ENCODE measurements at regions not wholly inside any gene's neighbourhood (a gene's known extent, or its start where the extent isn't known, plus 50 kb on each side); places are given as distances from the start of the nearest gene placed in this dataset.
"Not testable (repeated sequence)": the region's sequence is repeated elsewhere in the genome, so short reads cannot be mapped to it uniquely, and the experiment has no call there.

GRCh38 chr7:76971201-76971600 lies 61.0 kb downstream of the SPDYE17 start:
- H3K27ac ChIP-seq (replicated peaks); intact Hi-C loops (cut with micrococcal nuclease); H3K27me3 ChIP-seq (ENCODE audit: low read depth); H3K4me3 ChIP-seq; H3K36me3 ChIP-seq; DNase-seq; H3K4me1 ChIP-seq; H3K9me3 ChIP-seq (replicated peaks): not testable (repeated sequence)

- DNase-seq; H3K4me3 ChIP-seq; H3K36me3 ChIP-seq; H3K27ac ChIP-seq (replicated peaks); intact Hi-C loops (cut with micrococcal nuclease); H3K27me3 ChIP-seq (ENCODE audit: low read depth); H3K9me3 ChIP-seq (replicated peaks); H3K4me1 ChIP-seq: not testable (repeated sequence)
Observed at GRCh38 chr7:76969892-76970291, 62.3 kb downstream of the SPDYE17 start.

DNA sequence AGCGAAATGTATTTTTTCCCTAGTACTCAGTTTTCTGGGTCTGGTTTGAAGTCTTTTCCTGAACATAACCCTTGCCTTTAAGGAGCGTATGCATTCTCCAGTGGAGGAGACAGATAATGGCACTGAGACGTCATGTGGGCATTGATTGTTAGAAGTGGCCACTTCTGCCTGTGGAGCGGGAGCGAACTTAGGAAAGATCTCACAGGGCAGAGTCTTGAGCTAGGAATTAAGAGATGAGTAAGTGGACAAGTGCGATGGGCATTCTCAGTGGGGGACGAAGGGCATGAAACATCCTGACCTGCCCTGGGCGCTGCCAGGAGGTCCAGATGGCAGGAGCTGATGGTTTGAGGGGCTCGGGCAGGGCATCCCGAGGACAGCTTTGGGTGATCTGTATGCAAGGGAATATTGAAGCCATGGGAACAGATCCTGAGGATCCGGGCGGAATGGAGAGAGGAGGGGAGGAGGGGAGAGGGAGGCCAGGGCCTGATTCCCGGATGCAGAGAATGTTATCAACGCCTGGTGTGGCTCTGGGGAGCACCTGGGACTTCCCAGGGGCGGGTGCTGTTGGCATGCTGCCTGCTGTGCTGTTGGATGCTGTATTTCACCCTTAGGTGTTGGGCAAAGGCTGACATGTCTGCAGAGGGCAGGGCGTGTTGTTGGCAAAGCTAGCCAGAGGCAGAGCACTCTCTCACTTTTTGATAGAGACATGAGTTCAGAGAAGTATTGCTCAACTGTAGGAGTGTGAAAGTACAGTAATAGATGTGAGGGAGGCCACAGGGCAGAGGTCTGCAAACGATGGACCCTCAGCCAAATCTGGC lies 66.2 kb downstream of the SPDYE17 start:
- peak; percentile 17 for DNase-seq
- H3K36me3 ChIP-seq; H3K27ac ChIP-seq (replicated peaks); intact Hi-C loops (cut with micrococcal nuclease); H3K4me3 ChIP-seq; H3K4me1 ChIP-seq; H3K27me3 ChIP-seq (ENCODE audit: low read depth); H3K9me3 ChIP-seq (replicated peaks): not testable (repeated sequence)

- not testable (repeated sequence) for H3K4me1 ChIP-seq, DNase-seq, H3K36me3 ChIP-seq
Observed at GRCh38 chr7:76964050-76964449, 68.1 kb downstream of the SPDYE17 start.

GRCh38 chr7:76963061-76963460 lies 69.1 kb downstream of the SPDYE17 start:
- H3K4me1 ChIP-seq; H3K36me3 ChIP-seq; H3K27ac ChIP-seq (replicated peaks); H3K4me3 ChIP-seq; H3K27me3 ChIP-seq (ENCODE audit: low read depth); intact Hi-C loops (cut with micrococcal nuclease); H3K9me3 ChIP-seq (replicated peaks); DNase-seq: not testable (repeated sequence)

More at GRCh38 chr7:76964050-76964449, 68.1 kb downstream of the SPDYE17 start:
- H3K4me3 ChIP-seq; H3K27ac ChIP-seq (replicated peaks); H3K9me3 ChIP-seq (replicated peaks); H3K27me3 ChIP-seq (ENCODE audit: low read depth); intact Hi-C loops (cut with micrococcal nuclease): not testable (repeated sequence)

DNA sequence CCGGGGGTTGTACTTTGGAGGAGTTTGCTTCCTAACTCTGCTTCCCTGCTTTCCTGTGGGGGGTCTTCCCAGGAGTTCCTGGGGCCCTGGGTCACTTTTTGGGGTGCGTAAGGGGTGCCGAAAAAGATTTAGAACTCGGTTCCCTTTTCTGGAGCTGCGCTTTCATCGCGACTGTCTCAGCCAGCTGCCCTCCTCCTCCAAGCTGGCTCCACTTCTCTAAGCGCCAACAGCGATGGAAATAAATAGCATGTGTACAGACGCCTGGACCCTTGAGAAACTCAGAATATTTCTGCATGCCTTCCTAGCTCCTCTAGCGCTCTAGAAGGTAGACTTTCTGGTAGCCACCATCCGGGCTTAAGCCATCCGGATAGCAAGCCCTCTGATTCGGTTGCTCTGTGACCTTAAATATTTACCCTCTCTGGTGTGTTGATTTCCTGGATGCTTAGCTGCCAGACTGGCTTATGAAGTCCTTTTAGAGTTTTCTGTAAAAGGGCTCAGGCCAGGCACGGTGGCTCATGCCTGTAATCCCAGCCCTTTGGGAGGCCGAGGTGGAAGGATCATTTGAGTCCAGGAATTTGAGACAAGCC lies 71.7 kb downstream of the SPDYE17 start:
- H3K36me3 ChIP-seq; intact Hi-C loops (cut with micrococcal nuclease); H3K9me3 ChIP-seq (replicated peaks); H3K4me3 ChIP-seq; H3K27me3 ChIP-seq (ENCODE audit: low read depth); H3K27ac ChIP-seq (replicated peaks); H3K4me1 ChIP-seq; DNase-seq: not testable (repeated sequence)

DNA sequence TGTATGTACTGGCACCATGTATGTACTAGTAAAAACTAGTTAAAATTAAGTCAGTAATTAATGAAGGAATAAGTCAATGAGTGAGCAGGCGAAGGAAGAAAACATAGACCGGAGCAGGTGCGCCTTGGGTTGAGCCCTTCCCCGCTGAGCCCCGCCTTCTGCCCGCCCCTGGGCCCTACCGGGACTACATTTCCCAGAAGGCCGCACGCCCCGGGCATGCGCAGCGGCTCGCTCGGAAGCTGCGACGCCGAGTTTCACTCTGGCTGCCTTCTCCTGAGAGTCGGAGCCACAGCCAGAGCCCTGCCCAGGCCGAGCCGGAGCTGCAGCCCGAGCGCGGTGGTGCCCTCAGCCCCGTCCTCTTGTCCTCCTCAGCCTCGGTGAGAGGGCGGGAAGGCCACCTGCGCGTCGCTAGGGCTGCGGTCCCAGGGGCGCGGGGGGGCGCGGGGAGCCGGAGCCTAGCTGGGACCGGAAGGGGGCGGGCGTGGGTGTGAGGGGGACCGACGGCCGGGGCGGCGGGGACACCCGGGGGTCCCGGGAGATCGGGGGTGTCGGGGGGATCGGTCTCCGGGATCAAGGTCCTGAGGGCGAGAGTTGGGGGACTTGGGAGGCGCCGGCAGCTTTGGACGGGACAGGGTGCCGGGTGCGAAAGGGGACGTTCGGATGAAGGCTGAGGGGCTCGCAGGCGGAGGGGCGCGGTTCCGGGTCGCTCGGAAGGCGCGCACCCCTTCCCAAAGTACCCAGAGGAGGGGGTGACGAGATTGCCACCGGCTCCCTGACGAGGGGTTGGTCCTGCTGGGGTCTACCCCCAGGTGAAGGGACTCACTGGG lies 72.4 kb downstream of the SPDYE17 start:
- H3K36me3 ChIP-seq; H3K27ac ChIP-seq (replicated peaks); H3K27me3 ChIP-seq (ENCODE audit: low read depth); DNase-seq; H3K4me1 ChIP-seq; H3K9me3 ChIP-seq (replicated peaks); intact Hi-C loops (cut with micrococcal nuclease): not testable (repeated sequence)
- H3K4me3 ChIP-seq = peak overlapping the region; percentile 58

DNA sequence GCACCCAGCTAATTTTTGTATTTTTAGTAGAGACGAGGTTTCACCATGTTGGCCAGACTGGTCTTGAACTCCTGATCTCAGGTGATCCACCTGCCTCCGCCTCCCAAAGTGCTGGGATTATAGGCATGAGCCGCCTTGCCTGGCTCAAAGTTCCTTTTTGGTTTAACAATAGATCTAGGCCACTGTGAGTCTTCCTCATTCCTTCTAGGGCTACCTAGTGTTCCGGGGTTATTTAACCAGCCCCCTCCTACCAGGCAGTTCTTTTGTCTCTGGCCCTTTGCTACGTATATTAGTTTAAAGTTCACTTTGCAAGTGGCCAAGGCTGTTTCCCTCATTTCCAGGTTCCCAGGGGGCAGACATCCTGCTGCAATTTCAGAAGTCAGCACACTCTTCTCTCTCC lies 75.6 kb downstream of the SPDYE17 start:
- H3K36me3 ChIP-seq; intact Hi-C loops (cut with micrococcal nuclease); H3K27ac ChIP-seq (replicated peaks); H3K9me3 ChIP-seq (replicated peaks); DNase-seq; H3K4me1 ChIP-seq; H3K4me3 ChIP-seq; H3K27me3 ChIP-seq (ENCODE audit: low read depth): not testable (repeated sequence)

DNA sequence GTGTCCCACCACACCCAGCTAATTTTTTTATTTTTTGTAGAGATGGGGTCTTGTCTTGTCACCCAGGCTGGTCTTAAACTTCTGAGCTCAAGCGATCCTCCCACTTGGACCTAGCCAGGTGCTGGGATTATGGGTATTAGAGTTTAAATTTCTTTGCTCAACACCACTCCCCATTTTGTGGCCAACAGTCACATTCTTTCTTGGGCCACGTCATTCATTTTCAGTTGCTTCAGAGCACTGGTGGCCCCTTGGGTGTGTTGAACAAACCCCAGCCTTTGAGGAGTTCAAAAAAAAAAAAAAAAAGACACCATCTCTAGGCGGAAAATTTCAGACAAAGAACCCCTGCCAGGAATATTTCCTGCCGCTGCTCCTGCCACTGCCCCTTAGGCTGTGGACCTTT lies 77.0 kb downstream of the SPDYE17 start:
- H3K4me1 ChIP-seq; H3K27me3 ChIP-seq (ENCODE audit: low read depth); H3K9me3 ChIP-seq (replicated peaks); DNase-seq; H3K27ac ChIP-seq (replicated peaks); intact Hi-C loops (cut with micrococcal nuclease); H3K4me3 ChIP-seq; H3K36me3 ChIP-seq: not testable (repeated sequence)

DNA sequence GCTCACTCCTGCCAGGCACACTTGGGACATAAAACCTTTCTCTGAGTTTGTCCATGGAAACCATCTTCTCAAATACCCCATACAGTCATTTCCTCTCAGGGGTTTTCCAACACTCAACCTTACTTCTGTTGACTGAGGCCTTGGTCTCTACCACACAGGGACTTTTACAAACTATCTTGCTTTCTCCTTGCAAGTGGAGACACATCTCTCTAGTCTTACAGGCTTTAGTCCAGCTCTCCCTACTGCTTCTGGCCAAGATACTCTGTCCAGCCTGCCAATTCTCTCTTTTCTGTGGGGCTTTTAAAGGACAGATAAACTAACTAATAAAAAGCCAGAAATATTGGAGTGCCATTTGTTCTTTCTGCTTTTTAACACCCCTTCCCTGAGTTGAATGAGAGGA lies 87.6 kb downstream of the SPDYE17 start:
- H3K4me1 ChIP-seq; H3K36me3 ChIP-seq; H3K4me3 ChIP-seq; H3K27me3 ChIP-seq (ENCODE audit: low read depth); intact Hi-C loops (cut with micrococcal nuclease); DNase-seq; H3K9me3 ChIP-seq (replicated peaks); H3K27ac ChIP-seq (replicated peaks): not testable (repeated sequence)

DNA sequence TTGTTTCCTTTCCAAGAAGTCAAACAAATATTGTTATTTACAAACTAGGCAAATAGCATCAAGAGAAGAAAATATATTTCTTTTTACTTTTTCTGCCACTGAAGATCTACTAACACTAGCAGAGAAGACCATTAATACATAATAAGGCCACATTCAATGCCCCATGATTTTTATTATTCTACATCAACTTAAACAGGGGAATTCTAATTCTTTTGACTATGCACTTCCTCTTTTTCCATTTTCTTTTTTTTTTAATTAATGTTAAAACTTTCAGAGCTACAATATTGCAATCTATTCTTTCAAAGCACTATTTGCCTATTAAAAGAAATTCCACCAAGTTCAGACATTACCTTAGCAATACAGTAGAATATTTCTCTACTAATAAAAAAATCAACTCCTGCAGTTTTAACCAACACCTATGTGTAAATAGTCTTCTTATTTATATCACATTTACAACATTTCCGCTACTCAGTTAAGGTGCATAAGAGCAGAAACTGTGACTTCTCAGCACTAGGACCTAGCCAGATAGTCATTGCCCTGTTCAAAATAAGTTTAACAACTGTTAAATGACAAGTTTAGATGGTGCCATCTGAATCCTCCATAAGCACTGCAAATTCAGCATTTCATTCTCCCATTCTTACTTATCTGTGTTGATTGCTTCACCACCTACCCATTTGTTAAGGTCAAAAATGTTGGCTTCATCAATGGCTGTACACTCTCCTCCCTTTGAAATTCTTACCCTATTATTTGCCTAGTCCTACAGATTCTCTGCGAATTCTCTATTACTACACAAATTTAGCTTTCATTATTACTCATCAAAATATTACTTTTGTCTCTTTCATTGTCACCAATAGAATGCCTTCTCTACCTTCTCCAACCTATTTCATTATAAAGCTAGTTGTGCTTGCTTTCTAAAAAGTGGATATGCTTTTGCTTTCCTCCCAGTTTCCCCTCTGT lies 90.1 kb downstream of the SPDYE17 start:
- H3K27ac ChIP-seq (replicated peaks); H3K4me3 ChIP-seq; DNase-seq: not testable (repeated sequence)

GRCh38 chr7:76937781-76938180 lies 94.4 kb downstream of the SPDYE17 start:
- intact Hi-C loops (cut with micrococcal nuclease); H3K27me3 ChIP-seq (ENCODE audit: low read depth); H3K4me3 ChIP-seq; H3K27ac ChIP-seq (replicated peaks); H3K9me3 ChIP-seq (replicated peaks); H3K36me3 ChIP-seq; DNase-seq; H3K4me1 ChIP-seq: not testable (repeated sequence)

More for the DNA sequence above, 90.1 kb downstream of the SPDYE17 start:
- H3K9me3 ChIP-seq (replicated peaks); intact Hi-C loops (cut with micrococcal nuclease); H3K27me3 ChIP-seq (ENCODE audit: low read depth); H3K36me3 ChIP-seq; H3K4me1 ChIP-seq: not testable (repeated sequence)

DNA sequence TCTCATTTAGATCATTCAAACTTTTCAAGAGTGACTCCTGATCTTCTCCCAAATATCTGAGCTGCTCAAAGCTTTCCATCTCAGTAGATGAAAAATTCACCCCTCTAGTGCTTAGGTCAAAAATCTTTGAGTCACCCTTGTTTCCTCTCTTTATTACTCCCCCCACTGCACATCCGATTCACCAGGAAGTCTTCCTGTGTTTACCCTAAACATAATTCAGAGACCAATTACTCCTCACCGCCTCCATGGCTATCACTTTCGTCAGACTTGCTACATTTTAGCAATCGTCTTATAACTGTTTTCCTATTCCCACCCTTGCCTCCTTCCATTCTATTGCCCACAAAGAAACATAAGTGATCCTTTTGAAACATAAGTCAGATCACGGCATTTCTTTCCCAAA lies 94.8 kb downstream of the SPDYE17 start:
- DNase-seq; H3K9me3 ChIP-seq (replicated peaks); intact Hi-C loops (cut with micrococcal nuclease); H3K4me1 ChIP-seq; H3K36me3 ChIP-seq; H3K4me3 ChIP-seq; H3K27me3 ChIP-seq (ENCODE audit: low read depth); H3K27ac ChIP-seq (replicated peaks): not testable (repeated sequence)
